B cell (primary cell): ENCODE measurements at regions not wholly inside any gene's neighbourhood (a gene's known extent, or its start where the extent isn't known, plus 50 kb on each side); places are given as distances from the start of the nearest gene placed in this dataset.

Experiments
- EZH2 ChIP-seq: IDR thresholded peaks from 2 replicates; pipeline ENCODE4 v1.6.1; 2012; ENCODE audit warnings: borderline replicate concordance, low read depth, mild to moderate bottlenecking, moderate library complexity, low read length; ENCODE audit not compliant: insufficient read depth, poor library complexity, severe bottlenecking
- TF ChIP-seq, protein P1 (sequence below): fragments of 200-600 bp; IDR thresholded peaks from one replicate; pipeline ENCODE4 v1.8.0; 2022; ENCODE audit warnings: antibody characterized with exemption, mild to moderate bottlenecking

DNA sequence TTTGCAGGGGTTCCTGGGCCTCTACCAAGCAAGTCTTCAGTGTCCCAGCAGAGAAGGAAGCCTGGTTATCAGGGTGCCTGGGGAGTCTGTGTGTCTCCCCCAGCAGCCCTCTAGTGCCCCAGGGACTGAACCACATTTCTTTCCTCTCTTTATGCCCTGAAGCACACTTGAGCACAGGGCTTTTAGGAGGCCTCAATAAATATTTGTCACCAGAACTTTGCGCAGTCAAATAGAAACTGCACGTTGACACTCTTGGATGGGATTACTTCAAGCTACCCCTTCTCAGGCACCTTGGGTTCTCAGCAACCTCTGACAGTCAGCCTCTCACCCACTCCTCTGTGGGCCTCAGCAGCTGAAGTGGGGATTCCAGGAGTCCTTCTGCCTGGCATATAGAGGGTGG lies 226.6 kb upstream of the HES1 start:
- TF ChIP-seq, protein P1, sequence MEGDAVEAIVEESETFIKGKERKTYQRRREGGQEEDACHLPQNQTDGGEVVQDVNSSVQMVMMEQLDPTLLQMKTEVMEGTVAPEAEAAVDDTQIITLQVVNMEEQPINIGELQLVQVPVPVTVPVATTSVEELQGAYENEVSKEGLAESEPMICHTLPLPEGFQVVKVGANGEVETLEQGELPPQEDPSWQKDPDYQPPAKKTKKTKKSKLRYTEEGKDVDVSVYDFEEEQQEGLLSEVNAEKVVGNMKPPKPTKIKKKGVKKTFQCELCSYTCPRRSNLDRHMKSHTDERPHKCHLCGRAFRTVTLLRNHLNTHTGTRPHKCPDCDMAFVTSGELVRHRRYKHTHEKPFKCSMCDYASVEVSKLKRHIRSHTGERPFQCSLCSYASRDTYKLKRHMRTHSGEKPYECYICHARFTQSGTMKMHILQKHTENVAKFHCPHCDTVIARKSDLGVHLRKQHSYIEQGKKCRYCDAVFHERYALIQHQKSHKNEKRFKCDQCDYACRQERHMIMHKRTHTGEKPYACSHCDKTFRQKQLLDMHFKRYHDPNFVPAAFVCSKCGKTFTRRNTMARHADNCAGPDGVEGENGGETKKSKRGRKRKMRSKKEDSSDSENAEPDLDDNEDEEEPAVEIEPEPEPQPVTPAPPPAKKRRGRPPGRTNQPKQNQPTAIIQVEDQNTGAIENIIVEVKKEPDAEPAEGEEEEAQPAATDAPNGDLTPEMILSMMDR = no peak
- no peak for TF ChIP-seq EZH2
